Endothelial cell of umbilical vein (primary cell): ENCODE measurements at regions not wholly inside any gene's neighbourhood (a gene's known extent, or its start where the extent isn't known, plus 50 kb on each side); places are given as distances from the start of the nearest gene placed in this dataset.

Experiments used
- BruUV-seq: library from RNA; stranded (reverse); fragments of 400-500 nt; replicated peaks from 2 replicates; lab custom pipeline; 2021; lab: Mats Ljungman, UMichigan
- CTCF ChIA-PET: fragments of 300-600, 350-600 bp; sonication (Branson Sonifier 250); formaldehyde crosslinking; loops from one replicate; lab custom pipeline; 2021; ENCODE audit warnings: antibody characterized with exemption, inconsistent platforms; lab: Charles Lee
- POLR2A ChIA-PET: fragments of 300-600, 350-600 bp; sonication (Branson Sonifier 250); formaldehyde crosslinking; loops from one replicate; lab custom pipeline; 2021; ENCODE audit warnings: antibody characterized with exemption, inconsistent platforms; lab: Charles Lee
- DNase-seq: peaks from one replicate; pipeline ENCODE4 v3.0.0-alpha.2; 2011; ENCODE audit warnings: low read depth, low spot score
- FAIRE-seq: peaks from 2 replicates; lab custom pipeline; 2011; peaks lifted over from hg19 to GRCh38; lab: Jason Lieb, UNC
- H2AFZ ChIP-seq: 2 replicates; pipeline ENCODE4 v1.6.0; 2012; ENCODE audit warnings: low read depth, low read length, control low read depth, inconsistent platforms
- H3K27ac ChIP-seq: 2 replicates; pipeline ENCODE4 v1.5.1; 2011; ENCODE audit warnings: low read depth, mild to moderate bottlenecking, control low read depth, low read length, moderate library complexity; ENCODE audit not compliant: insufficient read depth
- H3K27me3 ChIP-seq, 2 experiments: 2 replicates each; pipeline versions ENCODE4 v1.6.0 to v1.6.1; 2011; ENCODE audit warnings: low read length in 2 of 2, mixed read lengths in 1 of 2; ENCODE audit not compliant: control insufficient read depth in 2 of 2, insufficient read depth in 2 of 2
- H3K36me3 ChIP-seq, 2 experiments: 2 replicates in 1 of 2; 3 replicates in 1 of 2; pipeline ENCODE4 v1.5.1; 2011; ENCODE audit warnings: low read length in 2 of 2, mild to moderate bottlenecking in 1 of 2, moderate library complexity in 1 of 2; ENCODE audit not compliant: control insufficient read depth in 2 of 2, insufficient read depth in 2 of 2; ENCODE audit errors: extremely low read depth in 1 of 2
- H3K4me1 ChIP-seq: 3 replicates; pipeline ENCODE4 v1.5.1; 2011; ENCODE audit warnings: mild to moderate bottlenecking, low read length; ENCODE audit not compliant: control insufficient read depth, insufficient read depth; ENCODE audit errors: extremely low read depth
- H3K4me2 ChIP-seq: 2 replicates; pipeline ENCODE4 v1.6.1; 2011; ENCODE audit warnings: low read length, control low read depth, mixed read lengths; ENCODE audit not compliant: insufficient read depth
- H3K4me3 ChIP-seq, 3 experiments: fragments of 200-600 bp in 1 of 3; sonication (generic), shearing (Covaris generic) in 1 of 3; replicated peaks in 1 of 3; 2 replicates each; pipeline ENCODE4 v1.5.1; 2011 to 2016; ENCODE audit warnings: control low read depth in 3 of 3, low read length in 3 of 3, mild to moderate bottlenecking in 2 of 3, inconsistent platforms in 1 of 3, low read depth in 1 of 3, moderate library complexity in 1 of 3; ENCODE audit not compliant: insufficient read depth in 1 of 3
- H3K79me2 ChIP-seq: 2 replicates; pipeline ENCODE4 v1.6.0; 2012; ENCODE audit warnings: low read length, inconsistent platforms; ENCODE audit not compliant: control insufficient read depth, insufficient read depth
- H3K9ac ChIP-seq: replicated peaks from 2 replicates; pipeline ENCODE3; 2011; ENCODE audit warnings: low read length, control low read depth; ENCODE audit not compliant: insufficient read depth; ENCODE audit errors: extremely low read depth
- H3K9me1 ChIP-seq: replicated peaks from 3 replicates; pipeline ENCODE4 v1.6.0; 2011; ENCODE audit warnings: mild to moderate bottlenecking, low read length; ENCODE audit not compliant: control insufficient read depth, insufficient read depth; ENCODE audit errors: extremely low read depth
- H3K9me3 ChIP-seq: replicated peaks from 2 replicates; pipeline ENCODE4 v1.5.1; 2012; ENCODE audit warnings: low read length, inconsistent platforms; ENCODE audit not compliant: control insufficient read depth, insufficient read depth
- H4K20me1 ChIP-seq: replicated peaks from 2 replicates; pipeline ENCODE3; 2011; ENCODE audit warnings: mild to moderate bottlenecking, low read length; ENCODE audit not compliant: control insufficient read depth, insufficient read depth; ENCODE audit errors: extremely low read depth
- CTCF ChIP-seq, 2 donors: IDR thresholded peaks; 1 replicate in 1 of 2; 2 replicates in 1 of 2; pipeline ENCODE4 v1.5.1; 2011; ENCODE audit warnings: low read length in 2 of 2, mild to moderate bottlenecking in 2 of 2, moderate library complexity in 2 of 2, control low read depth in 1 of 2, inconsistent platforms in 1 of 2, low read depth in 1 of 2; ENCODE audit not compliant: insufficient read depth in 1 of 2; ENCODE audit errors: extremely low read depth in 1 of 2
- EZH2 ChIP-seq: IDR thresholded peaks from 2 replicates; pipeline ENCODE4 v1.6.1; 2012; ENCODE audit warnings: borderline replicate concordance, low read depth, mild to moderate bottlenecking, moderate library complexity, low read length, inconsistent platforms; ENCODE audit not compliant: severe bottlenecking
- FOS ChIP-seq: IDR thresholded peaks from 2 replicates; pipeline ENCODE4 v1.6.1; 2011; ENCODE audit warnings: mild to moderate bottlenecking, low read length, moderate library complexity, borderline replicate concordance; ENCODE audit not compliant: insufficient read depth
- GATA2 ChIP-seq: IDR thresholded peaks from 2 replicates; pipeline ENCODE4 v1.7.0; 2011; ENCODE audit warnings: low read depth, mild to moderate bottlenecking, moderate library complexity, mixed read lengths, low read length; ENCODE audit not compliant: insufficient read length, insufficient read depth
- JUN ChIP-seq: IDR thresholded peaks from 2 replicates; pipeline ENCODE4 v1.6.1; 2011; ENCODE audit warnings: borderline replicate concordance, low read depth; ENCODE audit not compliant: insufficient read length, insufficient read depth
- MAX ChIP-seq: IDR thresholded peaks from 2 replicates; pipeline ENCODE4 v1.6.1; 2011; ENCODE audit not compliant: insufficient read depth, insufficient read length
- MYC ChIP-seq: IDR thresholded peaks from one replicate; pipeline ENCODE4 v1.6.1; 2011; ENCODE audit warnings: mild to moderate bottlenecking, low read depth, low read length
- POLR2A ChIP-seq: IDR thresholded peaks from 2 replicates; pipeline ENCODE4 v1.6.1; 2012; ENCODE audit warnings: low read depth, mild to moderate bottlenecking, control low read depth, low read length
- POLR2AphosphoS5 ChIP-seq: IDR thresholded peaks from 2 replicates; pipeline ENCODE4 v1.6.1; 2012; ENCODE audit warnings: low read depth, mild to moderate bottlenecking, control low read depth, low read length, moderate library complexity; ENCODE audit not compliant: insufficient read depth
- dilution Hi-C: fragments of 300-500 bp; cut with MboI; formaldehyde crosslinking; loops from one replicate; pipeline ENCODE4 v1.15.0; 2019; ENCODE audit warnings: low sequenced_read_pairs; ENCODE audit not compliant: extremely low pct_ligation_motif_present
- intact Hi-C: fragments of 100-400 bp; cut with micrococcal nuclease; formaldehyde crosslinking; loops from one replicate; pipeline ENCODE4 v1.10.0; 2022

GRCh38 chr1:82706741-82707140 lies 906.0 kb downstream of the ADGRL2 start:
- intact Hi-C loops = no loop called here
- CTCF ChIA-PET = no interaction called here

GRCh38 chr1:82704966-82705365 lies 904.2 kb downstream of the ADGRL2 start:
- Histone ChIP-seq H2AFZ (peak overlapping the region; percentile 76), H3K9ac (peak overlapping the region; percentile 19), H3K27ac (peak overlapping the region; percentile 77), H3K4me1 (peaks cover 30% of the 10 kb centered on the region), H3K79me2 (no peaks in the 10 kb centered on the region), H3K27me3 (no peaks in the 10 kb centered on the region), H3K4me2 (peak overlapping the region; percentile 35), H3K36me3 (no peaks in the 10 kb centered on the region), H3K9me3 (no peaks in the 10 kb centered on the region), H3K9me1 (no peaks in the 10 kb centered on the region), H4K20me1 (no peaks in the 10 kb centered on the region), H3K4me3 (no peak overlapping the region)
- dilution Hi-C loops = no loop called here
- TSS peak; percentile 56 for BruUV-seq
- DNase-seq (no peak), FAIRE-seq (peak; percentile 37)
- CTCF ChIA-PET = interaction anchor here (1.1 to 1.3 kb wide), 2 partner anchors 11 to 117 kb away, joined by 3 to 5 read pairs; no protein-coding TSS in a partner anchor
- TF ChIP-seq JUN (no peak), MYC (no peak), CTCF (IDR thresholded peaks at IDR 0.05; ENCODE audit: extremely low read depth in 1 of 2, insufficient read depth in 1 of 2, low read depth in 1 of 2, low read length in 2 of 2) (no peak), GATA2 (no peak), POLR2AphosphoS5 (no peak), EZH2 (no peak), FOS (no peak), POLR2A (no peak), MAX (no peak)
- POLR2A ChIA-PET = no interaction called here
- intact Hi-C loops = loop anchor here (1.0 to 5.0 kb wide), 7 partner anchors 88 to 1023 kb away; no protein-coding TSS in a partner anchor

More at GRCh38 chr1:82706741-82707140, 906.0 kb downstream of the ADGRL2 start:
- H3K27ac ChIP-seq = no peak overlapping the region
- H3K9me1 ChIP-seq = no peaks in the 10 kb centered on the region
- H4K20me1 ChIP-seq = no peaks in the 10 kb centered on the region
- H3K27me3 ChIP-seq = no peaks in the 10 kb centered on the region
- H3K9me3 ChIP-seq = no peaks in the 10 kb centered on the region
- dilution Hi-C loops = no loop called here
- no TSS peak for BruUV-seq
- H3K9ac ChIP-seq = no peak overlapping the region
- DNase-seq (no peak), FAIRE-seq (no peak)
- H3K4me3 ChIP-seq = no peak overlapping the region
- H2AFZ ChIP-seq = no peak overlapping the region
- no peak for TF ChIP-seq MYC
- no peak for TF ChIP-seq GATA2
- TF ChIP-seq POLR2AphosphoS5 = no peak
- TF ChIP-seq POLR2A = no peak
- no peak for TF ChIP-seq EZH2
- H3K79me2 ChIP-seq = no peaks in the 10 kb centered on the region
- peaks cover 30% of the 10 kb centered on the region for H3K4me1 ChIP-seq
- POLR2A ChIA-PET = no interaction called here
- H3K4me2 ChIP-seq = no peak overlapping the region
- H3K36me3 ChIP-seq = no peaks in the 10 kb centered on the region
